H1 (cell line): ENCODE measurements at regions not wholly inside any gene's neighbourhood (a gene's known extent, or its start where the extent isn't known, plus 50 kb on each side); places are given as distances from the start of the nearest gene placed in this dataset.

Source experiments
- CTCF ChIP-seq, 3 experiments: IDR thresholded peaks; 1 replicate in 2 of 3; 2 replicates in 1 of 3; pipeline versions ENCODE4 v1.5.1 to v1.6.1; 2011; ENCODE audit warnings: low read length in 3 of 3, mild to moderate bottlenecking in 3 of 3, inconsistent platforms in 2 of 3, low read depth in 1 of 3, moderate library complexity in 1 of 3; ENCODE audit not compliant: insufficient read depth in 1 of 3; ENCODE audit errors: control extremely low read depth in 1 of 3
- POU5F1 ChIP-seq: IDR thresholded peaks from 2 replicates; pipeline ENCODE4 v1.6.1; 2011; ENCODE audit warnings: low read depth, mild to moderate bottlenecking, low read length, moderate library complexity

GRCh38 chr13:89940383-89940782 lies 1407.1 kb upstream of the MIR17HG start (continued):
- TF ChIP-seq CTCF (IDR thresholded peaks at IDR 0.05; ENCODE audit: control extremely low read depth in 1 of 3, insufficient read depth in 1 of 3, low read depth in 1 of 3, low read length in 3 of 3) = no peak
- no peak for TF ChIP-seq POU5F1
- TF ChIP-seq, all 59 proteins: peak for 0
